ENCODE measurements at regions not wholly inside any gene's neighbourhood (a gene's known extent, or its start where the extent isn't known, plus 50 kb on each side); places are given as distances from the start of the nearest gene placed in this dataset.

DNA sequence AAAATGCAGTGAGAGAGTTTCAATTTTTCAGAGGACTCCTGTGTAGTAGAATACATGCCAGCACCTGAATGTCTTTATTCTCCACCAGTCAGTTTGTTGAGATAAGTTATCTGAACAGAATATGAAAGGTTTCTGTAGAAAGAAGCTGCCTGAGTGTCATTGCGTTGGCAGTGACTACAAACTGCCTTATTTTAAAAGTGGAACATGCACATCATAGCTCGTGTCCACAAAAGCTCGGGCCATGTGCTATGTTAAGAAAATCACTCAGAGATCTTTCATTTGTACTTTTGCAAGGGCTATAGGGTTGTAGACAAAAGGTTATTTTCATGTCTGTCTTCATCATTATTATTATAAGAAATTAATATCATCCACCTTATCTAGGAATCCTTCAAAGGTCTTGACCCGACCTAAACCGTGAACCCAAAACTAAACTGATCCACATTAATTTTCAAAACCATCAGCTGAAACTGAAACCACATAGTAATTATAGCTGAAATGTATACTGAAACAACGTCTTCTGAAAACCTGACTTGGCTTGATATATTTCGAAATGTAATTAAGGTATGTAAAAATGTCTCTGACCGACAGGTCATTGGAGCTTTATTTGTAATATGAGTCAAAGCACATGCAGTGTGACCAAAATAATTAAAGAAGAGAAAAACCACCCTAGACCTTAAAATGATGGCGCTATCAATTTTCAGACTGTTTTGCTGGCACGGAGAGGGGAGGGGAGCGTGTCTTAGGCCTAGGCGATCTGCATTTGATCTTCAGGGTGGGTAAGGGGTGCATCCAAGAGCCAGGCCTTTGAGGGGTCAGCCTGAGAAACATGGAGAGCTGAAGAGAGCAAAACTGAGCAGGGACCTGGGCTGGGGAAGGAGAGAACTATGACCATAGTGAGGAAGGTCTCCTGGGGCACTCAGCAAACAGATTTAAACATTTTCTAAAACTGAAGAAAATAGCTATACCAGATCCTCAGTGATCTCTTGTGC lies 232.1 kb downstream of the SOX11 start:
- TF ChIP-seq POLR2AphosphoS5 (IDR thresholded peaks at IDR 0.05) = no peak
- no peak for TF ChIP-seq POLR2A (IDR thresholded peaks at IDR 0.05; ENCODE audit: low read depth)
